ENCODE measurements at regions not wholly inside any gene's neighbourhood (a gene's known extent, or its start where the extent isn't known, plus 50 kb on each side); places are given as distances from the start of the nearest gene placed in this dataset.

DNA sequence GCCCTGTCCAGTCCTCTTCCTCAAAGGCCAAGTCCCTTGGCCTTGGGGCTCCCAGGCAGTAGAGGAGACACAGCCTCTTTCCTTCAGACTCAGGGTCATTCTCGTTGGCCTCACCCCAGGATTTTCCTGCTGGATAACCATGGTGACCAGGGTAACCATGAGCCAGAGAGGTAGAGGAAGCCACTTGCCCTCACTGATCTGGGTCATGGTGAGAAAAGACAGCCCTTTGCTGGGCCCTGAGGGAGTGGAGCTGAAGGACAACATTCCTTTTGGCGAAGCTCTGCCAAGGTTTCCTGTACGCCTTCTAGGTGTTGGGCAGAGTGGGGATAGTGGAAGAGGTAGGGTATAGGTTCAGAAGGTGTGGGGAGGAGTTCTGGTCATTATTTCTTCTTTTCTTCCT lies 53.1 kb upstream of the WNT4 start:
- ATAC-seq, result no peak
- H3K4me3 ChIP-seq (ENCODE audit: low read length), result no peak overlapping the region
- no peaks in the 10 kb centered on the region for H3K27me3 ChIP-seq (ENCODE audit: control insufficient read depth, insufficient read depth)
- no peaks in the 10 kb centered on the region for H3K9me3 ChIP-seq (ENCODE audit: control insufficient read depth, low read length)
- H3K4me1 ChIP-seq (ENCODE audit: control insufficient read depth, insufficient read depth, low read length), result no peaks in the 10 kb centered on the region
- intact Hi-C loops (cut with DNase I), result no loop called here
- 72% methylated on average over 3 of the region's 3 CpGs for WGBS
- DNase-seq, result no peak
- H3K27ac ChIP-seq (ENCODE audit: low read length), result no peak overlapping the region

DNA sequence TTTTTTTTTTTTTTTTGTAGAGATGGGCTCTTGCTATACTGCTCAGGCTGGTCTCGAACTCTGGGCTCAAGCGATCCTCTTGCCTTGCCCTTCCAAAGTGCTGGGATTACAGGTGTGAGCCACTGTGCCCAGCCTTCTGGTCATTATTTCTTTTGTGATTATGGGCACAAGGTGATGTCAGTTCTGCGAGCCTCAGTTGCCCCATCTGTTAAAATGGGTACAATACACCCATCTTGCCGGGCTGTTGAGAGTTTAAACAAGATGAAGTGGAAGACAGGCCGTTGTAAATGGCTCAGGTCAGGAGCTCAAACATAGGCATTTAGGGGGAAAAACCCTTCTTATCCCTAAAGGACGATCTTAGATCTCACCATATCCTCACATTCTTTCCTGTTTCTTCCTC lies 53.7 kb upstream of the WNT4 start:
- no peak for ATAC-seq
- no peak overlapping the region for H3K27ac ChIP-seq (ENCODE audit: low read length)
- 88% methylated on average over 6 of the region's 6 CpGs for WGBS
- intact Hi-C loops (cut with DNase I), result no loop called here
- no peaks in the 10 kb centered on the region for H3K27me3 ChIP-seq (ENCODE audit: control insufficient read depth, insufficient read depth)
- H3K4me1 ChIP-seq (ENCODE audit: control insufficient read depth, insufficient read depth, low read length), result no peaks in the 10 kb centered on the region
- H3K4me3 ChIP-seq (ENCODE audit: low read length), result no peak overlapping the region
- no peaks in the 10 kb centered on the region for H3K9me3 ChIP-seq (ENCODE audit: control insufficient read depth, low read length)
- DNase-seq, result no peak

DNA sequence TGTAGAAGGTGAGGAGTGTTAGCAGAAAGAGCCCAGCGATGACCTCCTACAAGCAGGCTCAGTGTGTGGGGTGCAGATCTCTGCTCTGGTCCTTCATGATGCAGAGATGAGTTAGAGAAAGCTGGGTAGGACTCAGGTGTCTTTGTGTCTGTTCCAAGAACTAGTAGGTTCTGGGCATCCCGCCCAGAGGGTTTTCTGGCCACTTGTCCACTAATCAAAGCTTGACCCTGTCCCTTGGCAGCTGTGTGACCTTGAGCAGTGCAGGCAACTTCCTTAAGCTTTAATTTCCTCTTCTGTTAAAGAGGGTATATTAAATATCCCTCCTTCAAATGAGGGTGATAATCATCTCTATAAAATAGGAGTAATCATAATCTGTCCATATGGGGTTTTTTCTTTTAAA lies 54.7 kb upstream of the WNT4 start:
- intact Hi-C loops (cut with DNase I), result no loop called here
- 81% methylated on average over 2 of the region's 2 CpGs for WGBS
- DNase-seq, result no peak

DNA sequence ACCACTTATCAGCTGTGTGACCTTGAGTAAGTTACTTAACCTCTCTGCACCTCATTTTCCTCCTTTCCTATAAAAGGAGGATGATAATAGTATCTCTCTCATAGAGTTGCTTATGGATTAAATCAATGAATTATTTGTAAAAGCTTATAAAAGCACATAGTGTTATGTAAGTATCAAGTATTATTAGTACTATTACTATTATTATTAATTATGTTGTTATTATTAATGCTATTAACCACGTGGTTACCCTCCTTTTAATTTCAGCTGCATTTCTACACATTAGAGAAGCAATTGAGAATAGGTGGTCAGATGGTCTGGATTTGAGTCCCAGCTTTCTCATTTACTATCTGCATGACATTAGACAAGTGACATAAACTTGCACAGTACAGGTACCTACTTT lies 58.1 kb upstream of the WNT4 start:
- H3K9me3 ChIP-seq (ENCODE audit: control insufficient read depth, low read length), result no peaks in the 10 kb centered on the region
- no peaks in the 10 kb centered on the region for H3K4me1 ChIP-seq (ENCODE audit: control insufficient read depth, insufficient read depth, low read length)
- H3K27ac ChIP-seq (ENCODE audit: low read length), result no peak overlapping the region
- no peak overlapping the region for H3K4me3 ChIP-seq (ENCODE audit: low read length)
- H3K27me3 ChIP-seq (ENCODE audit: control insufficient read depth, insufficient read depth), result no peaks in the 10 kb centered on the region
- no peak for DNase-seq
- ATAC-seq, result no peak
- WGBS, result 41% methylated on average over 1 of the region's 1 CpG
- intact Hi-C loops (cut with DNase I), result no loop called here

More for the DNA sequence above, 54.7 kb upstream of the WNT4 start:
- H3K9me3 ChIP-seq (ENCODE audit: control insufficient read depth, low read length), result no peaks in the 10 kb centered on the region
- no peaks in the 10 kb centered on the region for H3K4me1 ChIP-seq (ENCODE audit: control insufficient read depth, insufficient read depth, low read length)
- H3K27me3 ChIP-seq (ENCODE audit: control insufficient read depth, insufficient read depth), result no peaks in the 10 kb centered on the region
- H3K27ac ChIP-seq (ENCODE audit: low read length), result no peak overlapping the region
- no peak for ATAC-seq
- H3K4me3 ChIP-seq (ENCODE audit: low read length), result no peak overlapping the region

DNA sequence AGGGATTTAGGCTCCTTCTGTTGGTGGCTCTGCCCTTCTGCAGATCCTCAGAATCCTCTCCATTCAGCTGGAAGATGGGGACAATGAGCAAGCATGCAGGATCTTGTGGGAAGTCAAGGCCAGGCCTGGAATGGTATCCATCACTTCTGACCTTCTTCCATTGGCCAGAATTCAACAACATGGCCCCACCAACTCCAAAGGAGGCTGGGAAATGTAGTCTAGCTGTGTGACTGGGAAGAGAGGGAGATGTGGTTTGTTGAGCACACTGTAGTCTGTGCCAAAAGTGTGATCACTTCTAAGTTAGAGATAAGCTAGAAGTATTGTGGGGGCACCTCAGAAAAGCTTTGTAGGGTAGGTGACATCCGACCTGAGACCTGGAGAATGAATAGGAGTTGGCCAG lies 60.4 kb upstream of the WNT4 start:
- no peaks in the 10 kb centered on the region for H3K9me3 ChIP-seq (ENCODE audit: control insufficient read depth, low read length)
- no peaks in the 10 kb centered on the region for H3K4me1 ChIP-seq (ENCODE audit: control insufficient read depth, insufficient read depth, low read length)
- intact Hi-C loops (cut with DNase I), result no loop called here
- WGBS, result 73% methylated on average over 1 of the region's 1 CpG
- H3K27me3 ChIP-seq (ENCODE audit: control insufficient read depth, insufficient read depth), result no peaks in the 10 kb centered on the region
- no peak for DNase-seq
- ATAC-seq, result no peak
- H3K4me3 ChIP-seq (ENCODE audit: low read length), result no peak overlapping the region
- H3K27ac ChIP-seq (ENCODE audit: low read length), result no peak overlapping the region

DNA sequence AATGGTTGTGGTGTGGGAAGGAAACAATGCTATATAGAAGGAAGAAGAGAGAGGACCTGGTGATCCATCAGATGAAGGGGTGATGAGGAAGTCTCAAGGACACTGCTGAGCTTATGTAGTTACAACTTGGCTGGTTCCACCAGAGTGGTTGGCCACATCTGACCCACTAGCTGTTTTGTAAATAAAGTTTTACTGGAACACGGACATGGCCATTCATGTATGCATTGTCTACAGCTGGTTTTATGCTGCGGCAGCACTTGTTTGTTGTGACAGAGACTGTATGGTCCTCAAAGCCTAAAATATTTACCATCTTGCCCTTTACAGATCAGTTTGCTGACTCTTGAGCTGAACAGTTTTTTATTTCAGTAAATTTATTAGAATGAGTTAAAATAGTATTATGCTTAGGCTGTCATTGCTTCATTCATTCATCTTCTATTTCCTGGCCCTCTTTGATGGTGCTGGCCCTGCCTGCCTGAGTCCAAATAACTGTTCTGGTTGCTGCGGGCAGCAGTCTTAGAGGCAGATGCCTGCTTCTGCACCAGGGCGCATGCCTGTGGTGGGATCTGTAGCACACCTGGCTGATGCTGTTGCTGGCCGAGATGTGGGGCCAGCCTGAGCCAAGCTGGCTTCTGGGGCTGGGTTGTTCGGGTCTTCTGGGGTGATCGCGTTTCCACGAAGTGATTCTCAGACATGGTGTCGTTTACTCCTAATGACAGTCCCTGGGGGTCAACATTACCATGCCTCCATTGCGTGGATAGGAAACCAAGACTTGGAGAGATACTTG lies 61.4 kb upstream of the WNT4 start:
- peak in 1 of 2 donors; percentile 14 for ATAC-seq
- H3K27me3 ChIP-seq (ENCODE audit: control insufficient read depth, insufficient read depth), result no peaks in the 10 kb centered on the region
- intact Hi-C loops (cut with DNase I), result no loop called here

DNA sequence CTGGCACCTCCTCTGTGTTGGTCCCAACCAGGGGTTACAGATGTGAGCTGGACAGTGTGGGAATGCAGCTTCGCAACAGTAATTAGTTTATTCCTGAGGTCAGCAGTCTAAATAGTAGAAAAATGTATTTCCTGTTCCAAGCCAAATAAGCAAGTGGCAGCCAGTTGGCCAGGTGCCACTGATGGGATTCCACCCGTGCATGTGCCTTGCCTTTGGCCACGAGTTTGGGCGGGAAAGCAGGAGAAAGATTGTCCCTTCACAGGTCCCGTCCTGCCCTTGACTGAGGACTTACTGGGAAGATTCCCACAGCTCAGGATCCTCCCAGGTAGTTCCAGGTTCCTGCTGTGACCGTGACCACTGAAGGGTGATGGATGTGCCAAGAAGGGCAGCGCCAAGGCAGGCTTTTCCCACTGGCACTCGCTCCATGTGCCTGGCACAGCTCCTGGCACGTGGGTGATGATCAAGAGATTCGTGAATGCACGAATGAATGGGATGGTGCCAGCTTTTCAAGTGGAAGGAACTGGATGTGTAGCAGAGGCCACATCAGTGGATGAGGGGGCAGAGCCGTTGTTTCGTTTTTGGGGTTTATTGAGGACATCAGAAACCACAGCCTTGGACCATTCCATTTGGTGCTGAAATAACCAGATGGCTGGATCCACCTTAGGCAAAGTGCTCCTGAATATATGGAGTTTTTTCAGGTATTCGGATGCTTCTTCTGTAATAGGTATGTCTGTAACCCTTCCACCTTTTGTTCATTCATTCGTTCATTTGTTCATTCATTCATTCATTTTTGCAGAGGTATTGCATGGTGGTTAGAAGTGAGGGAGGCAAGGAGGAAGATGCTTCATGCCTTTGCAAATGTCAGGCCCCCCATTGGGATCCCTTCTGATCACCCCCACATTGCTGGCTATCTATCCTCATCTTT lies 62.4 kb upstream of the WNT4 start:
- no peaks in the 10 kb centered on the region for H3K4me1 ChIP-seq (ENCODE audit: control insufficient read depth, insufficient read depth, low read length)
- no peak overlapping the region for H3K4me3 ChIP-seq (ENCODE audit: low read length)
- no peaks in the 10 kb centered on the region for H3K9me3 ChIP-seq (ENCODE audit: control insufficient read depth, low read length)
- intact Hi-C loops (cut with DNase I), result no loop called here
- H3K27me3 ChIP-seq (ENCODE audit: control insufficient read depth, insufficient read depth), result no peaks in the 10 kb centered on the region
- ATAC-seq (peak in 1 of 2 donors; percentile 34), DNase-seq (peak in 1 of 3 donors; percentile 34)
- H3K27ac ChIP-seq (ENCODE audit: low read length), result no peak overlapping the region
- WGBS, result 48% methylated on average over 15 of the region's 15 CpGs

More for the DNA sequence above, 61.4 kb upstream of the WNT4 start:
- Histone ChIP-seq H3K4me1 (ENCODE audit: control insufficient read depth, insufficient read depth, low read length) (no peaks in the 10 kb centered on the region), H3K4me3 (ENCODE audit: low read length) (no peak overlapping the region), H3K9me3 (ENCODE audit: control insufficient read depth, low read length) (no peaks in the 10 kb centered on the region), H3K27ac (ENCODE audit: low read length) (no peak overlapping the region)
- DNase-seq, result no peak
- 82% methylated on average over 11 of the region's 11 CpGs for WGBS

DNA sequence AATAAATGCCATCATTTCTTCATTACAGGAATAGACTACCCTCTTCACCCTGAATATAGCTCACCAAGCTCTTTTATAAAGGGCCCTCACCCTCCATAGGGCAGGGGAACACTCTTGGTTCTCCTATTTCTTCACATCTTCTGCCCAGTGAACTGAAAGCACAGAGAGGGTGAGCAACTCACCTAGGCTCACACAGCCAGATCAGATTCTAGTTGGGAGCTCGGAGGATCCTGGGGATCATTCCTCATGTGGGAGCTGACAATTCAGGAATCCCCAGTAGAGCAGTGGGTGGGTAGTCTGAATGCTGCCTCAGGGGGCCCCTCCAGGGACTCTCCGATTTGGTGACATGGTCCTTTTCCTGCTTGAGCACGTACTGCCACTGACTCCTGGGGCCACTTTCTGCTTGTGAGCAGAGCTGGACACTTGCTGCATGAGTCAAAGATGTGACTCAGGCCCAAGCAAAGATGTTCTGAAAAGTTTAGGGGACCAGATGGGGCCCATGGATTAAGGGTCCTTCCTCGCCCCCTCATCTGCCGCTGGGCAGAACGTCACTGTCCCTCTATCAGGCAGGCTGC lies 63.7 kb upstream of the WNT4 start:
- WGBS, result 87% methylated on average over 6 of the region's 6 CpGs
- no peak for DNase-seq
- intact Hi-C loops (cut with DNase I), result no loop called here

DNA sequence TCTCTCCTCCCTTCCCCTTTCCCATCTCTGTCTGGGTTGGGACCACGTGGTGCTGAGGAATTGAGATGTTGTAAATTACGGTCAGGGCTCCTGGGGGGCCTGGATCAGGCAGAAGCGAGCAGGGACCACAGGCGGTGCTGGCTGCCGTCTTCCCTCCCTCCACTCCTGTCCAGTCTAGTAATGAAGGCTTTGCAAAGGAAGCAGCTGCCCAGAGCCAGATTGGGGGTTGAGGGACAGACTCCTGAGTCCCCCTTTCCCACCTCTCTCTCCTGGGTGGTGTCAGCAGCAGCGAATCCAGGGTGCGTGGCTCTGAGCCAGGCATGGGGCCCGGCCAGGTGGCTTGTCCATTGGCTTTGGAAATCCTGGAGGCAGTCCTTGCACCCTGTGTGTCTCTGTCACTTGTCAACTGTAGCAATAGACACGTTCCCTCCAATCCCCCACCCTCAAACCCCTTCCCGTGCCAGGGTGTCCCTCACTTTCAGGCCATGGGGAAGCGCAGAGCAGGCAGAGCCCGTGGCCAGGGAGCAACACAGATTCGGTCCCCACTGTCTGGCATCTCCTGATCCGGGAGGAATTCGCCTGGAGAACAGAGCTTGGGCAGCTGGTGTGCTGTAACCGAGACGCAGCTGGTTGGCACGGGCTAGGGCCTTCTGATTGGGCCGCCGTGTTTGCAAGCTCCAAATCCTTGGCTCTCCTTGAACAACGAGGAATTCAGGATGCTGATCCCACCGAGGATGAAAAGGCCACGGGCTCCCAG lies 64.8 kb upstream of the WNT4 start:
- Histone ChIP-seq H3K4me3 (ENCODE audit: low read length) (no peak overlapping the region), H3K9me3 (ENCODE audit: control insufficient read depth, low read length) (no peaks in the 10 kb centered on the region), H3K4me1 (ENCODE audit: control insufficient read depth, insufficient read depth, low read length) (no peaks in the 10 kb centered on the region), H3K27me3 (ENCODE audit: control insufficient read depth, insufficient read depth) (no peaks in the 10 kb centered on the region), H3K27ac (ENCODE audit: low read length) (no peak overlapping the region)
- WGBS, result 30% methylated on average over 23 of the region's 23 CpGs
- intact Hi-C loops (cut with DNase I), result no loop called here
- ATAC-seq (no peak), DNase-seq (no peak)

More for the DNA sequence above, 63.7 kb upstream of the WNT4 start:
- Histone ChIP-seq H3K27ac (ENCODE audit: low read length) (no peak overlapping the region), H3K27me3 (ENCODE audit: control insufficient read depth, insufficient read depth) (no peaks in the 10 kb centered on the region), H3K4me1 (ENCODE audit: control insufficient read depth, insufficient read depth, low read length) (no peaks in the 10 kb centered on the region), H3K4me3 (ENCODE audit: low read length) (no peak overlapping the region), H3K9me3 (ENCODE audit: control insufficient read depth, low read length) (no peaks in the 10 kb centered on the region)
- ATAC-seq, result no peak

DNA sequence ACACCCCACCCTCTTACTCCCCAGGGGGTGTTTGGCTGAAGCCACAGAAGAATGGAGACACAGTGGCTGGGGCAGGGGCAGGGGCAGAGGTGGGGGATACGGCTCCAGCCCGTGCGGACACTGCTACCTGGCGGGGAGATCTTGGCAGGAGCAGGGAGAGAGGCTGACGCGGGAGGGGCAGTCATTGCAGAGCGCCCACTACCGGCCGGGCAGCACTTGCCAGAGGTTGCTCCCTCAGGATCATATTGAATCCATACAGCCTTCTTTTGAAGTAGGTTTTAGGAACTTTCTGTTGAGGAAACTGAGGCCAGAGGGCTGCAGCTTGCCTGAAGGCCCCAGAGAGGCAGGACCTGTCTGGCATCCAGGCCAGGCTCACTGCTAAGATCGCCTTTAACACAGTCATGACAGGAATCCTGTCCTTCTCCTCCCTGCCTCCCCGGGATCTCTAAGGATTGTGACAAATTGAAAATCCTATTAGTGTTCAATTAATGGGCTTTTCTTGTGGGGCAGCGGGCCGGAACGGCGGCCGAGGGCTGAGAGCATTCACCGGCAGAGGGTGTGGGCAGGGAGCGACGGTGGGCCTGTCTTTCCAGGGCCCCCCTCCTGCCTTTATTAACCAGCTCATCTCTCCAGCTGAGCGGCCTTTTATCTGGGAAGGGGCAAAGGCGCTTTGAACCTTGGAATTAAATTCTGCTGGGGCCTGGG lies 65.5 kb upstream of the WNT4 start:
- ATAC-seq, result no peak
- no peaks in the 10 kb centered on the region for H3K27me3 ChIP-seq (ENCODE audit: control insufficient read depth, insufficient read depth)

More for the DNA sequence above, 65.5 kb upstream of the WNT4 start:
- intact Hi-C loops (cut with DNase I), result no loop called here
- Histone ChIP-seq H3K9me3 (ENCODE audit: control insufficient read depth, low read length) (no peaks in the 10 kb centered on the region), H3K4me3 (ENCODE audit: low read length) (no peak overlapping the region), H3K4me1 (ENCODE audit: control insufficient read depth, insufficient read depth, low read length) (no peaks in the 10 kb centered on the region), H3K27ac (ENCODE audit: low read length) (no peak overlapping the region)
- DNase-seq, result no peak
- WGBS, result 40% methylated on average over 21 of the region's 21 CpGs
